GM18858 (cell line): ENCODE measurements at regions not wholly inside any gene's neighbourhood (a gene's known extent, or its start where the extent isn't known, plus 50 kb on each side); places are given as distances from the start of the nearest gene placed in this dataset.

Experiments used
- ATAC-seq: cut with Tn5 transposase; IDR thresholded peaks from one replicate; pipeline ENCODE4 v1.9.1; 2021; ENCODE audit not compliant: unreplicated experiment

DNA sequence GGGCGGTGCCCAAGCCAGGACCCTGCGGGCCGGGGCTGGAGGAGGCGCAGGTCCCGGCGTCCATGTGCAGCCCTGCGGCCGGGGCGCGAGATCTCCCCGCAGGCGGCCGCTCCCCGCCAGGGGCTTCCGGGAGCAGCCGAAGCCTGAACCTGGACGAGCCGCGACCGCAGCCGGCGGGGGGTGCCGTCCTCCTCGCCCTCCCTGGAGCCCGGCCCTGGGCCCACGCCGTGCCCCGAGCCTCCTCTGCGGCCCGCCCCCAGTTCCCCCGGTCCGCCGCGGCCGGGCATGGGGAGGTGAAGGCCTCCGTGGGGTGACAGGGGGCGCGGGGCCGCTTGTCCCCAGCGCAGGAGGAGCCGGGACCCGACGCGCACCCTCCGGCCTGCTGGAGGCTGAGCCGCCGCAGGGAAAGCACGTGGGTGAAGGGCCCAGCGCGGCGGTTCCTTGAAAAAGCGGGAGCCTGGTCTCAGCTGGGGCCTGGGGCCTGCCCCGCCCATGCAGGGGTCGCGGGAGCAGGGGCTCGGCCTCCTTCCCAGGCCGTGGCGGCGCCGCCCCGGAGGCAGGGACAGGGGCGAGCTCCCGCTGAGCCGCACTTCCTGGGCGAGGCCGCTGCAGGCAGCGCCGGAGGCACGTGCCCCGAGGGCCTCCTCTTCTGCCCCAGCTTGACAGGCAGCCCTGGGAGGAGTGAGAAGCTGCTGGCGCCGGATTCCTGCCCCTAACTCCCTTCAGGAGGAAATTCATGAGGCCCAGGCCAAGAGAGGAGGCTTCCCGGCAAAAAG, 55.6 kb upstream of the PPP2R5C start:
- ATAC-seq, result no peak

DNA sequence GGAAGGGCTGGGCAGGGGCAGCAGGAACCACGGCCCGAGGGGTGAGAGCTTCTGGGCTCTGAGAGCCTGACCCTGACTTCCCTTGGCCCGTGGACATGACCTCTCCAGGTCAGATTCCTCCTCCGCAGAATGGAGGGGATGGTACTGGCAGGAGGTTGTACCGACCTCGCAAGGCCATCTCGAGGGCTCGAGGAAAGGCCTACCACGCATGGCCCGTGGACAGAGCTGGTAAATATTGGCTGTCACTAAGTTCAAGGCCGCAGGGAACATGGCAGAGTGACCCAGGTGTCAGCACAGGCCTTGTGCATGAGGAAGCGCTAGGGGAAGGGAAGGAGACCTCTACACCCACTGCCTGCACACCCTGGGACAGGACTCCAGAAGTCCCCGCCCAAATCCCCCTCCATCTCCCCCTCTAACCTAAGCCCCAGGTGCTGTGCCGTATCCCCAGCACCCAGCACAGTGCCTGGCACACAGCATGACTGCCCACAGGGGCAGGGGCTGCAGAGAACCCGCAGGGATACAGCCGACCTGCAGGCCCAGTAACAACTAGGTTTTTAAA, 54.9 kb upstream of the PPP2R5C start:
- ATAC-seq, result no peak

- no peak for ATAC-seq
Measured at GRCh38 chr14:101707068-101707842, 54.3 kb upstream of the PPP2R5C start.

DNA sequence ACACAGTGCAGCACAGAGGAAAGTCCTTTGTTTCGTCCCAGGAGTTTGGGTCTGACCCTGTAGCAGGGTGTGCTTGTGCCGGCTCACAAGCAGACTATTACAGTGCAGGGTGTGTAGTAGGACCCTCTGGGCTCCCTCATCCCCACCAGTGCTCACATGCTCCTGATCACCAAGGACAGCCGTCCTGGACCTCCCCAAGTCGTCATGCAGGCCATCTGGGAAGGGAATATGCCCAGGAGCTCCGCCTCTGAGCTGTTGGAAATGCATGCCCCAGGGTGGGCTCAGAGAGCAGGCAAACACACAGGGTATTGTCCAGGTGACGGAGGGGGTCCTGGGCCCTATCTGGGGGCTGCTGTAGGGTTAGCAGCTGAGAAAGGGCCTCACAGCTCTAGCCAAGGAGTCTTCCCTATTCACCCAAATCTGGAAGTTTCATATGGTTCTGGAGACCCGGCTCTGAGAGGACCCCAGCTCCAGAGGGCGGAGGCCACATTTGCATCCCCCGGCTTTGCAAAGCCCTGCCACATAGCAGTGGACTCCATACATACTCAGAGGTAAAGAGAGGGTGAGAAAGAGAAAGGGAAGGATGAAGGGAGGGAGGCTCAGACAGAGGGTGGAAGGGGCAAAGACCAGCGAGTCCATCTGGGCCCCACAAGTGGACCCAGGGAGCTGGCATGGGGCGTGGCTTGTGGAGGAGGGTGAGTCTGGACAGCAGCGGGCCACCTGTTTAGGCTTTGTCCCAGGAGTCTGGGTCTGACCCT, 53.5 kb upstream of the PPP2R5C start:
- no peak for ATAC-seq

DNA sequence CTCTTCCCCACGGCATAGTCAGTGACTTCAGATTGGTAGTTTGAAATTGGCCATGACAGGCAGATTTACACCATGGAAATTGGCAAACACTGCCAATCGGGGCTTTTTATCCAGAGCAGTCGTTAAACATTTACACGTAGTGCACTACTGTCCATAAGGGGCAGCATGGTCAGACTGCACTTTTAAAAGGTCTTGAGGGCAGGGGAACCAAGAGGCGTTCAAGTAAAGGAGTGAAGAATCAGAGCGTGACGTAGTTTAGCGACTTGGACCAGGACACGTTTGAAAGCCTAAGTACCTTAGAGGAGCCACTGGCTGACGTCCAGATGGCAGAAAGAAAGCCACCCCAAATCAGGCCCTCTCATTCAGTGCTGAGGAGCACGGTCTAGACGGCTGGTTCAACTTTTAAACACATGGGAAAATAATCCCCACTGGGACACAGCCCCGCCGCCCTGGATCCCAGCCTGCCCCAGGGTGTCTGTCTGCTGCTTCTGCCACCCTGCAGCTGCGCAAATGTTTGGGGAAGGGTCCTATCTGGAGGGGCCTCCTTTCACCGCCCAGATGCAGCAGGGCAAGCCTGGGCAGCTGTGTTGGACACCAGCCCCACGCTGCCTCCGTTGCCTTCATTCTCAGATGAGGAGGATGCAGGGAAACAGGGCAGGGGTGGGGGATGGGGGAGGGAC, 52.5 kb upstream of the PPP2R5C start:
- ATAC-seq, result no peak

DNA sequence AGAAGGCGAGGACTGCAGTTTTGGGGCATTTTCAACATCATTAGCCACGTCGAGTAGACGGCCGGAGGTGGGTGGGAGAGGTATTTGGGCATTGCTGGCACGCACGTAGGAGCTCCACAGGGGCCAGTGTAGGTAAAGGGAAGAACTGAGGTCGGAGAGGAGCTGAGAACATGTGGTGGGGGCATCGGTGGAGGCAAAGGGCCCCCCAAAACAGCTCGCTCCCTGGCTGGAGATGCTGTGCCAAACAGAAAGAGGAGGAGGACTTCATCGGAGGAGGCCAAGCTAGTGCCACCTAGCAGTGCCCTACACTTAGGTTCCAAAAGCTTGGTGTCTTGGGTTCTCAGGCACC, 52.0 kb upstream of the PPP2R5C start:
- no peak for ATAC-seq

DNA sequence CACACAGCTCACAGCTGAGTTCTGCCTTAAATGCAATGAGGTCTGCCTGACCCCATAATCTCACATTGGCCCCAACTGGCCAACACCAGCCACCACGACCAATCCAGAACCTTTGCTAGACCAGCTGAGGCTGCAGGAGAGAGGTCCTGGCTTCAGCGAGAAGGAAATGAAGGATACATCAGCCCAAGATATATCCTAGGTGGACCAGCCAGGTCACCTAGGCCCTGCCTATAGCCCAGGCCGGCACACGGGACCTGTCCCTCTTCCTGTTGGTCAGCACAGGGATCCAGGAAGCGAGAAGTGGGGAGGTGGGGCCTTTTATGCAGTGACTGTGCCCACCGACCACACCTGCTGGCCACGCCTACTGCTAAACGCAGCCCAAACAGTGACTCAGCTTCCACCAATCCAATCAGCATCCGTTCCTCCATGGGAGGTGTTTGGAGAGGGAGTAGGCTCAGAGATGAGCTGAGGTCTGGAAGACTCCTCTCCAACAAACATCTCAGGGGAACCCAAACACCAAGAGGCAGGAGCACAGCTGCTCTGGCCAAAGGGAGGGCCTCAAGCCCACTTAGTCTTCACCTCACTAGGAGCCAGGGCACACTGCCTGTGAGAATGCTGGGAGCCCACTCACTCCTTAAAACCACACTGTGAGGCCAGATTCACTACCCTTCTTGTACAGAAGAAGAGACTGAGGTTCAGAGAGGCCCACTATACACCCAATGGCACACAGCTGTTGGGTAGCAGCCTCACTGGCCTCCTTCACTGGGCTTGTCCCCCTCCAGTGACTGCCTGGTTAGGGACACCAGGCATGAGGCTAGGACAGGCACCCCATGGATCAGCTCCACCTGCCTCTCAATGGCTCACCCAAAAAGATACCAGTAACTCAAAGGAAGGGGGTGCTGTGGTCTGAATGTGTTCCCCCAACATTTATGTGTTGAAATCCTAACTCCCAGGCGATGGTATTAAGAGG, 51.3 kb upstream of the PPP2R5C start:
- no peak for ATAC-seq

- no peak for ATAC-seq
Measured at GRCh38 chr14:101711041-101711856, 50.3 kb upstream of the PPP2R5C start.
